Mesenteric fat pad (tissue), 1 donor: ENCODE measurements at regions not wholly inside any gene's neighbourhood (a gene's known extent, or its start where the extent isn't known, plus 50 kb on each side); places are given as distances from the start of the nearest gene placed in this dataset.

Experiments
- DNase-seq: peaks from one replicate; pipeline ENCODE4 v3.0.0-alpha.2; 2020; ENCODE audit warnings: low spot score
- donor health status: DM: yes; HTN: yes; CAD: no.

- DNase-seq, result no peak
These were observed 315.5 kb upstream of the RBFOX1 start for GRCh38 chr16:7017006-7017662.

- DNase-seq, result no peak
These were observed 317.9 kb upstream of the RBFOX1 start for GRCh38 chr16:7014756-7015155.

GRCh38 chr16:7013990-7014389, 318.7 kb upstream of the RBFOX1 start:
- no peak for DNase-seq

DNA sequence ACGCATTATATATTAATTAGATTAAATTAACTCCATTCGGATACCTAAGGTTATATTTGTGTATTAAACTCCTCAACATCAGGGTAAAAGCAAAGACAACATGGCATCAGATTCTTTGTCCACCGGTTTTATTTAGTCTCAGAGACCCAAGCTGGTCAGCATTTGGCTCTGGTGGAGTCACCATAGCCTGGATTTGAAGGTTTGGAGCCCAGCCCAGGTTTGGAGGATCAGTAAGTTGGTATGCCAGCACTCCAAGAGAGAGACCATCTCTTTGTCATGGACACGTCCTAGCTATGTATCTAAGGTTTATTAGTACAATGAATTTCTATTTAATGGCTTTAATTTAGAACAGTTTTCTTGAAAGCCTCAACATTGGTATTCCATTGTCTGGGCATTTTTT, 328.4 kb upstream of the RBFOX1 start:
- DNase-seq, result no peak

DNA sequence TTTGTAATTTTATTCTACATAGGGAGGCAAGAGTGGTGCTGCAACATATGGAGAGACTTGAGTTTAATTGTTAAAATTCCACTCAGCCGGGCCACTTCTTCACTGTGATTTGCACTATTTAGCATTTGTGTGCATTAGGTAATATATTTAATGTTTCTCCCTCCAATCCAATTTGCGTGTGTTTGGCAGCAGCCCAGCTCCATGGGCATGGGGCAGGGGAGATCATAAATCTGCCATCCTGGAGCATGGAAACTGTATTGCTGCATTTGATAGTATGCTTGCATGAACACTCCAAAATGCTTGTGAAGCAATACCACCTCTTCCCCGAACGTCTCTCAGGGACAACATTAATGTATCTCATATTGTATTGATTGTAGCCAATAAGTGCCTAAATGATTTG, 339.1 kb upstream of the RBFOX1 start:
- DNase-seq, result no peak

GRCh38 chr16:6988846-6989245, 343.8 kb upstream of the RBFOX1 start:
- no peak for DNase-seq

DNA sequence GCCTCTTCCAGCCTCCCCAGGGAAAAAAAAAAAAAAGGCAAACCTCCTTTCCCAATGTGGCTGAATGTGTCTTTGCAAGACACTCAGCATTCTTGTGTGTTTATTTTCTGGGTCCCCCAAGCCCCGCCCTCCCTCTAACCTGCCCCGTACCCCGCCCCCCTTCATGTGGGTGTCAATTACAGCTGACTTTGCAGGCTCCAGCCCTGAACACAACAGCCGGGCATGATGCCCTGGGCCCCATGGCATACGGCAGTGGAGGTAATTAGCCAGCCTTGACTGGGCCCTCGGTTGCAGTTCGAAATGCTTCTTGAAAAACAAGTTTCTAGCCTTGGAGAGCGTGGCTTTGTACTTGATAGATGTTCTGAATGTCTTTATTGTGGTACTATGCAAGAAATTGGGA, 354.7 kb upstream of the RBFOX1 start:
- DNase-seq, result no peak

DNA sequence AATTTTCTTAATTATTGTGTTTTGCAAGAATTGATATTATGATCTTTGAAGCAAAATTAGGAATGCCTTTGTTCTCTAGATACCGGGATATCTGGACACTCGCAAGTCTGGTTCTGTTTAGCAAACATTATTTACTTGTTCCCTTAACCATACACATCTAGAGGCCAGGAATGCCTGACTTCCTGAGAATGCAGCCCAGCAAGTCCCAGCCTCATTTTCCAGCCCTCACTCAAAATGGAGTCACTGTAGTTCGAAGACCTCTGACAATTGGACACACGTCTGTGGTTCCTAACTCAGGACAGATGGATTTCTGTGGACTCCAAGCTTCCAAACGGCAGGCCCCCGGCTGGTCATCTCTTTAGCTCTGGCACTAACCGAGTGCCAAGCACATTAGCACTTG, 355.4 kb upstream of the RBFOX1 start:
- DNase-seq, result no peak

DNA sequence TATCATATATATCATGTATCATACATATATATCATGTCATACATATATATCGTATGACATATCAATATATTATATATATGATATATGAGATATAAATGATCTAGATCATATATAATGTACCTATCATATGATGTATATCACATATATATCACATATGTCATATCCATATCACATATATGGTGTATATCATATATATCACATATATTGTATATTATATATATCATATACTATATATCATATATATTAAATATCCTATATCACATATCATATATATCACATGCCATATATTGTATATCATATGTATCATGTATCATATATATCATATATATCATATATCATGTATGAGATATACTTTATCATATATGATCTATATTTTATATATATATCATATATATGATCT, 355.9 kb upstream of the RBFOX1 start:
- DNase-seq, result no peak

DNA sequence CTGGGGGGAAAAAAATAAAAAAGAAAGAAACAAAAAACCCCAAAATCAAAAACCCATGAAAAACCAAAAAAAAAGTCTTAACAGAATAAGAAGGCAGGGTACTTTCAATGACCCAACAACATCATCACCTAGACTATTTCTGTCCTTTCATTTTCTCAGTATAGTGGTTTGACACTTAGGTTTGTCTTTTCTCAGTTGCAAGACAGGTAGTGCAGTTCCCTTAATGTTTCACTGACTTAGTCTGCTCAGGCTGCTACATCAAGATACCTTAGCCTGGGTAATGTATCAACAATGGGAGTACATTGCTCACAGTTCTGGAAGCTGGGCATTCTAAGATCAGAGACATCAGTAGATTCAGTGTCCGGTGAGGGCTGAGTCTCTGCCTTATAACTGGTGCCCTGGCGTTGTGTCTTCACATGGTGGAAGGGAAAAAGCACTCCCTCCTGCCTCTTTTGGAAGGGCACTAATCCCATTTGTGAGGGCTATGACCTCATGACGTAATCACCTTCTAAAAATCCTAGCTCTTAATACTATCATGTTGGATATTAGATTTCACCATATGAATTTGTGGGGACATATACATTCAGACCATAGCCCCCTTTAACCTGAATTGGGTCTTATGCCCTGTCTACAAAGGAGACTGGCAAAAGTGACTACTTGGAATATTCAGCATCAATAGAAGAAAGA, 362.3 kb upstream of the RBFOX1 start:
- DNase-seq, result no peak

GRCh38 chr16:6969594-6969993, 363.1 kb upstream of the RBFOX1 start:
- no peak for DNase-seq

DNA sequence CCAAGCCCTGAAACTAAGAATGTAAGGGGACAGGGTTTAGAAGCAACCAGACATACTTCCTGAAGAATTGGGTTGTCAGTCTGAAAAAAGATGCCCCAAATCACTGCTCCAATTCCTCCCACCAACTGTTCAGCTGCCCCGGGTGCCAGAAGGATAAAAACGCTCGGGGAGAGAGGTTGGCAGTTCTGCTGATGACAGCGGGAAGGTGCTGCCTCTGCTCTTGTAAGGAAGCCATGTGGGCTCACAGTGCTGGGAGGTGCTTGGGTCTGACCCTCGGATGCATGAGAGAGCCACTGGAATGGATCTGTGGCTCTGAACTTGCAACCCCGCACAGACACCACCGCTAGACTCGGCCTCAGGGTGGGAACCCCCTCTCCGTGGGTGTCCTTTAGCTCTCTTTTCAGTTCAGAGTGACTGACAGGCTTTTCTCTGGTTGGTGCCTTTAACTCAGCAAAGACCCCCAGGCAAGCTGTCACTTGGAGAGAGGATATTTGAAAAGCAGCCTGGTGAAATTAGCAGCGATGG, 364.8 kb upstream of the RBFOX1 start:
- no peak for DNase-seq

GRCh38 chr16:6966925-6967324, 365.7 kb upstream of the RBFOX1 start:
- no peak for DNase-seq

GRCh38 chr16:6964679-6965078, 368.0 kb upstream of the RBFOX1 start:
- DNase-seq, result no peak

- DNase-seq, result no peak
These were observed 370.9 kb upstream of the RBFOX1 start for GRCh38 chr16:6961704-6962103.

GRCh38 chr16:6958184-6958583, 374.5 kb upstream of the RBFOX1 start:
- DNase-seq, result no peak

DNA sequence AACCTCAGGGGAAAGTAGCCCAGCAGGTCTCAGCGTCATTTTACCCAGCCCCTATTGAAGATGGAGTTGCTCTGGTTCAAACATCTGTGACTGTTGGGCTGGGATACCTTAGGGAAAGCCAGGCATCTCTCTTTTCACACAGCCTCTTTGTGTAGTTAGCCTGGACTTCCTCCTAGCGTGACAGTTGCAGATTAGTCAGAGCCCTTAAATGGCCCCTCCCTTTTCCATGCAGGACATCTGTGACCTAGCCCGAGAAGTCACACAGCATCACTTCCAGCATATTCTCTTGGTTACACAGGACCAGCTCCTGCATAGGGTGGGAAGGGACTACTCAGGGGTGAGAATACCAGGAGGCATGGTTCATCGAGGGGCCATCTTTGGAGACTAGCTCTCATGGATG, 375.0 kb upstream of the RBFOX1 start:
- no peak for DNase-seq

- no peak for DNase-seq
These were observed 376.1 kb upstream of the RBFOX1 start for GRCh38 chr16:6956511-6956910.

GRCh38 chr16:6955303-6955702, 377.3 kb upstream of the RBFOX1 start:
- DNase-seq, result no peak

GRCh38 chr16:6949240-6949639, 383.4 kb upstream of the RBFOX1 start:
- DNase-seq, result no peak

- DNase-seq, result no peak
These were observed 385.4 kb upstream of the RBFOX1 start for GRCh38 chr16:6947291-6947690.

DNA sequence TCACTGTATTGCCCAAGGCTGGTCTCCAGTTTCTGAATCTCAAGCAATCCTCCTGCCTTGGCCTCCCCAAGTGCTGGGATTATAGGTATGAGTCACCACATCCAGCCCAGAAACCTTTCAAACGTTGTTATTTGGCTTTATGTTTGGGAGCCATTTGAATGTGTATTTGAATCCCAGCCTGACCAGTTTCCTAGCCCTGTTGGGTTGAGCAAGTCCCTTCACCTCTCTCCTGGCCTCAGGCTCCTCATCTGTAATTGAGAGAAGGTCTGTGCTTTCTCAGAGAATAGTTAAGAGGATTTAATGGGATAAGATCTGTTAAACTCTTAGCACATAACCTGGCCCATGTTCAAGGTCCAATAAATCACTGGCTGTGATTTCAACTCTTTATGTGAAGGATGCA, 385.8 kb upstream of the RBFOX1 start:
- DNase-seq, result no peak

- DNase-seq, result no peak
These were observed 386.5 kb upstream of the RBFOX1 start for GRCh38 chr16:6946106-6946505.
